Peyer's patch (tissue), 4 donors: ENCODE measurements at regions not wholly inside any gene's neighbourhood (a gene's known extent, or its start where the extent isn't known, plus 50 kb on each side); places are given as distances from the start of the nearest gene placed in this dataset.

Source experiments
- DNase-seq, 3 donors: peaks; one replicate each; pipeline ENCODE4 v3.0.0-alpha.2; 2017 to 2019
- H3K27ac ChIP-seq, 4 donors: fragments of 200-600 bp; sonication (generic); one replicate each; pipeline ENCODE4 v1.5.1; 2016 to 2019
- H3K27me3 ChIP-seq, 2 donors: fragments of 200-600 bp; sonication (generic); one replicate each; pipeline ENCODE4 v1.5.1; 2019
- H3K36me3 ChIP-seq, 3 donors: fragments of 200-600 bp; sonication (generic); one replicate each; pipeline ENCODE4 v1.5.1; 2016 to 2019
- H3K4me1 ChIP-seq, 4 donors: fragments of 200-600 bp; sonication (generic); one replicate each; pipeline ENCODE4 v1.5.1; 2016 to 2019
- H3K4me3 ChIP-seq, 4 donors: fragments of 200-600 bp; sonication (generic); 1 replicate in 3 of 4; 2 replicates in 1 of 4; pipeline ENCODE4 v1.5.1; 2016 to 2019; ENCODE audit warnings: mild to moderate bottlenecking in 1 of 4
- H3K9me3 ChIP-seq, 4 donors: fragments of 200-600 bp; sonication (generic); one replicate each; pipeline ENCODE4 v1.5.1; 2016 to 2019; ENCODE audit warnings: mild to moderate bottlenecking in 1 of 4
- CTCF ChIP-seq, 6 experiments: fragments of 450-650 bp in 4 of 6; fragments of 200-600 bp in 2 of 6; sonication (generic) in 1 of 6; IDR thresholded peaks; one replicate each; pipeline ENCODE4 v1.5.1; 2017 to 2019; ENCODE audit warnings: antibody characterized with exemption in 6 of 6, mild to moderate bottlenecking in 3 of 6, moderate library complexity in 1 of 6
- POLR2A ChIP-seq, 2 donors: fragments of 450-650 bp; IDR thresholded peaks; one replicate each; pipeline ENCODE4 v1.5.1; 2017; ENCODE audit warnings: antibody characterized with exemption in 2 of 2, mild to moderate bottlenecking in 2 of 2, moderate library complexity in 2 of 2

- TF ChIP-seq POLR2A (IDR thresholded peaks at IDR 0.05) (no peak), CTCF (IDR thresholded peaks at IDR 0.05) (no peak)
- no peaks in the 10 kb centered on the region for H3K9me3 ChIP-seq
- H3K27ac ChIP-seq: no peak overlapping the region
Observed at GRCh38 chr6:74588094-74588832, 617.6 kb downstream of the COL12A1 start.

GRCh38 chr6:74587386-74587785 lies 618.5 kb downstream of the COL12A1 start:
- TF ChIP-seq CTCF (IDR thresholded peaks at IDR 0.05) (no peak), POLR2A (IDR thresholded peaks at IDR 0.05) (no peak)
- H3K9me3 ChIP-seq: no peaks in the 10 kb centered on the region
- DNase-seq: no peak
- H3K27ac ChIP-seq: no peak overlapping the region
- H3K36me3 ChIP-seq: no peaks in the 10 kb centered on the region
- no peaks in the 10 kb centered on the region for H3K4me1 ChIP-seq
- no peak overlapping the region for H3K4me3 ChIP-seq
- H3K27me3 ChIP-seq: no peaks in the 10 kb centered on the region

More at GRCh38 chr6:74588094-74588832, 617.6 kb downstream of the COL12A1 start:
- Histone ChIP-seq H3K4me3 (no peak overlapping the region), H3K36me3 (no peaks in the 10 kb centered on the region), H3K27me3 (no peaks in the 10 kb centered on the region), H3K4me1 (no peaks in the 10 kb centered on the region)
- no peak for DNase-seq

- Histone ChIP-seq H3K36me3 (no peaks in the 10 kb centered on the region), H3K9me3 (no peaks in the 10 kb centered on the region), H3K27me3 (no peaks in the 10 kb centered on the region), H3K4me3 (no peak overlapping the region), H3K4me1 (no peaks in the 10 kb centered on the region), H3K27ac (no peak overlapping the region)
- TF ChIP-seq POLR2A (IDR thresholded peaks at IDR 0.05): no peak
- no peak for TF ChIP-seq CTCF (IDR thresholded peaks at IDR 0.05)
- DNase-seq: no peak
Observed at GRCh38 chr6:74585753-74586152, 620.1 kb downstream of the COL12A1 start.

GRCh38 chr6:74581681-74582080 lies 624.2 kb downstream of the COL12A1 start:
- no peaks in the 10 kb centered on the region for H3K4me1 ChIP-seq
- DNase-seq: no peak
- TF ChIP-seq POLR2A (IDR thresholded peaks at IDR 0.05) (no peak), CTCF (IDR thresholded peaks at IDR 0.05) (no peak)
- H3K27me3 ChIP-seq: no peaks in the 10 kb centered on the region
- no peak overlapping the region for H3K27ac ChIP-seq
- H3K36me3 ChIP-seq: no peaks in the 10 kb centered on the region
- no peak overlapping the region for H3K4me3 ChIP-seq
- H3K9me3 ChIP-seq: no peaks in the 10 kb centered on the region

GRCh38 chr6:74579794-74580193 lies 626.1 kb downstream of the COL12A1 start:
- Histone ChIP-seq H3K27ac (no peak overlapping the region), H3K4me3 (no peak overlapping the region), H3K4me1 (no peaks in the 10 kb centered on the region), H3K9me3 (no peaks in the 10 kb centered on the region), H3K27me3 (no peaks in the 10 kb centered on the region), H3K36me3 (no peaks in the 10 kb centered on the region)
- no peak for DNase-seq
- no peak for TF ChIP-seq CTCF (IDR thresholded peaks at IDR 0.05)
- no peak for TF ChIP-seq POLR2A (IDR thresholded peaks at IDR 0.05)
